Panc1 (cell line): ENCODE measurements at regions not wholly inside any gene's neighbourhood (a gene's known extent, or its start where the extent isn't known, plus 50 kb on each side); places are given as distances from the start of the nearest gene placed in this dataset.

ENCODE experiments used
- ATAC-seq: fragments of 200-7000 bp; cut with Tn5 transposase; 2 replicates; pipeline ENCODE4 v1.9.1; 2020; ENCODE audit warnings: mild to moderate bottlenecking, moderate library complexity
- BruUV-seq: library from RNA; stranded (reverse); fragments of 400-500 nt; replicated peaks from 2 replicates; lab custom pipeline; 2021; lab: Mats Ljungman, UMichigan
- CTCF ChIA-PET: fragments of 300-600 bp; sonication (Branson Sonifier 250); formaldehyde crosslinking; loops from one replicate; lab custom pipeline; 2022; ENCODE audit warnings: antibody characterized with exemption; lab: Charles Lee
- POLR2A ChIA-PET: fragments of 300-600 bp; sonication (Branson Sonifier 250); formaldehyde crosslinking; loops from one replicate; lab custom pipeline; 2022; ENCODE audit warnings: antibody characterized with exemption; lab: Charles Lee
- DNase-seq: peaks from one replicate; pipeline ENCODE4 v3.0.0-alpha.2; 2010; ENCODE audit warnings: low read depth, low spot score
- H3K27ac ChIP-seq: 2 replicates; pipeline ENCODE4 v1.5.1; 2011; ENCODE audit warnings: mild to moderate bottlenecking, low read length, inconsistent platforms
- H3K27me3 ChIP-seq: fragments of 200-500 bp; sonication (Bioruptor generic); 2 replicates; pipeline ENCODE4 v1.6.0; 2014; ENCODE audit warnings: low read length, inconsistent platforms; ENCODE audit not compliant: control insufficient read depth, insufficient read depth
- H3K36me3 ChIP-seq: fragments of 200-500 bp; sonication (Bioruptor generic); 2 replicates; pipeline ENCODE4 v1.5.1; 2014; ENCODE audit warnings: inconsistent platforms, mild to moderate bottlenecking, low read length, moderate library complexity; ENCODE audit not compliant: control insufficient read depth, insufficient read depth
- H3K4me1 ChIP-seq: 2 replicates; pipeline ENCODE4 v1.5.1; 2011; ENCODE audit warnings: inconsistent platforms, mild to moderate bottlenecking, low read length, moderate library complexity; ENCODE audit not compliant: control insufficient read depth, insufficient read depth
- H3K4me3 ChIP-seq, 2 experiments: 2 replicates each; pipeline ENCODE4 v1.5.1; 2011 to 2012; ENCODE audit warnings: low read depth in 2 of 2, low read length in 2 of 2, mild to moderate bottlenecking in 2 of 2, inconsistent platforms in 1 of 2, moderate library complexity in 1 of 2
- H3K9me3 ChIP-seq: fragments of 200-500 bp; sonication (Bioruptor generic); 2 replicates; pipeline ENCODE4 v1.5.1; 2014; ENCODE audit warnings: low read depth, mild to moderate bottlenecking, inconsistent platforms, low read length, moderate library complexity; ENCODE audit not compliant: control insufficient read depth, insufficient read depth
- POLR2AphosphoS5 ChIP-seq: IDR thresholded peaks from 2 replicates; pipeline ENCODE4 v1.6.1; 2012; ENCODE audit warnings: mild to moderate bottlenecking, low read depth, low read length, moderate library complexity
- SIN3A ChIP-seq: IDR thresholded peaks from 2 replicates; pipeline ENCODE4 v1.6.1; 2012; ENCODE audit warnings: low read depth, mild to moderate bottlenecking, low read length, moderate library complexity, borderline replicate concordance; ENCODE audit not compliant: insufficient read depth
- TCF7L2 ChIP-seq: IDR thresholded peaks from 2 replicates; pipeline ENCODE4 v1.6.1; 2011; ENCODE audit warnings: mild to moderate bottlenecking, low read depth, low read length, inconsistent platforms
- in situ Hi-C: cut with HindIII; loops from 2 replicates; pipeline ENCODE4 v1.10.0; 2016; ENCODE audit warnings: low sequenced_read_pairs, low pct_unique_long_range_greater_than_20kb
- intact Hi-C: fragments of 100-400 bp; cut with micrococcal nuclease; formaldehyde crosslinking; loops from one replicate; pipeline ENCODE4 v1.10.0; 2022; ENCODE audit not compliant: unreplicated experiment
- TF ChIP-seq, protein P1 (sequence below): fragments of 450-650 bp; IDR thresholded peaks from 2 replicates; pipeline ENCODE4 v1.5.1; 2017; ENCODE audit warnings: mild to moderate bottlenecking
- TF ChIP-seq, protein P2 (sequence below), 2 experiments: IDR thresholded peaks; 2 replicates each; pipeline ENCODE4 v1.6.1; 2011 to 2012; ENCODE audit warnings: low read depth in 2 of 2, control low read depth in 1 of 2, low read length in 1 of 2, mild to moderate bottlenecking in 1 of 2, moderate library complexity in 1 of 2; ENCODE audit not compliant: insufficient read depth in 1 of 2

DNA sequence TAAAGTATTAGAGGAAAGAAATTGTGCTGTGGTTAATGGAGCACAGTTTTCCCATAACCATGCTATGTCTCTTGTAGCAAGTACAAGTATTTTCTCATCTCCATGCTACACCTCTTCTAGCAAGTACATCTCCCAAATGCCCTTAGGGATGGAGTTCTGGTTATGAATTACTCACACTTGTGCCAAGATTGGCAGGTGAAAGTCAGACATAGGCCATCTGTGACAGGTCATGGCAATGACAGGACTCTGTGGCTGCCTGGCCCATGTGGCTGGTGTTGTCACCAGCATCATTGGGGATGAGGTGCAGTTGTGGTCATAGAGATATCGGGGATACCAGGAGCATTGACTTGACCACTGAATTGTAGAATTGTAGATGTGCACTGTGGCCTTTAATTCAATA lies 310.2 kb downstream of the FAT4 start:
- no TSS peak for BruUV-seq
- POLR2A ChIA-PET, result no interaction called here
- in situ Hi-C loops, result no loop called here
- Histone ChIP-seq H3K4me1 (no peaks in the 10 kb centered on the region), H3K27ac (no peak overlapping the region), H3K9me3 (no peaks in the 10 kb centered on the region), H3K36me3 (no peaks in the 10 kb centered on the region), H3K4me3 (no peak overlapping the region), H3K27me3 (no peaks in the 10 kb centered on the region)
- CTCF ChIA-PET, result no interaction called here
- intact Hi-C loops, result no loop called here
- TF ChIP-seq POLR2AphosphoS5, result no peak
- TF ChIP-seq, protein P1, sequence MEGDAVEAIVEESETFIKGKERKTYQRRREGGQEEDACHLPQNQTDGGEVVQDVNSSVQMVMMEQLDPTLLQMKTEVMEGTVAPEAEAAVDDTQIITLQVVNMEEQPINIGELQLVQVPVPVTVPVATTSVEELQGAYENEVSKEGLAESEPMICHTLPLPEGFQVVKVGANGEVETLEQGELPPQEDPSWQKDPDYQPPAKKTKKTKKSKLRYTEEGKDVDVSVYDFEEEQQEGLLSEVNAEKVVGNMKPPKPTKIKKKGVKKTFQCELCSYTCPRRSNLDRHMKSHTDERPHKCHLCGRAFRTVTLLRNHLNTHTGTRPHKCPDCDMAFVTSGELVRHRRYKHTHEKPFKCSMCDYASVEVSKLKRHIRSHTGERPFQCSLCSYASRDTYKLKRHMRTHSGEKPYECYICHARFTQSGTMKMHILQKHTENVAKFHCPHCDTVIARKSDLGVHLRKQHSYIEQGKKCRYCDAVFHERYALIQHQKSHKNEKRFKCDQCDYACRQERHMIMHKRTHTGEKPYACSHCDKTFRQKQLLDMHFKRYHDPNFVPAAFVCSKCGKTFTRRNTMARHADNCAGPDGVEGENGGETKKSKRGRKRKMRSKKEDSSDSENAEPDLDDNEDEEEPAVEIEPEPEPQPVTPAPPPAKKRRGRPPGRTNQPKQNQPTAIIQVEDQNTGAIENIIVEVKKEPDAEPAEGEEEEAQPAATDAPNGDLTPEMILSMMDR, result no peak
- no peak for TF ChIP-seq SIN3A
- TF ChIP-seq, protein P2, sequence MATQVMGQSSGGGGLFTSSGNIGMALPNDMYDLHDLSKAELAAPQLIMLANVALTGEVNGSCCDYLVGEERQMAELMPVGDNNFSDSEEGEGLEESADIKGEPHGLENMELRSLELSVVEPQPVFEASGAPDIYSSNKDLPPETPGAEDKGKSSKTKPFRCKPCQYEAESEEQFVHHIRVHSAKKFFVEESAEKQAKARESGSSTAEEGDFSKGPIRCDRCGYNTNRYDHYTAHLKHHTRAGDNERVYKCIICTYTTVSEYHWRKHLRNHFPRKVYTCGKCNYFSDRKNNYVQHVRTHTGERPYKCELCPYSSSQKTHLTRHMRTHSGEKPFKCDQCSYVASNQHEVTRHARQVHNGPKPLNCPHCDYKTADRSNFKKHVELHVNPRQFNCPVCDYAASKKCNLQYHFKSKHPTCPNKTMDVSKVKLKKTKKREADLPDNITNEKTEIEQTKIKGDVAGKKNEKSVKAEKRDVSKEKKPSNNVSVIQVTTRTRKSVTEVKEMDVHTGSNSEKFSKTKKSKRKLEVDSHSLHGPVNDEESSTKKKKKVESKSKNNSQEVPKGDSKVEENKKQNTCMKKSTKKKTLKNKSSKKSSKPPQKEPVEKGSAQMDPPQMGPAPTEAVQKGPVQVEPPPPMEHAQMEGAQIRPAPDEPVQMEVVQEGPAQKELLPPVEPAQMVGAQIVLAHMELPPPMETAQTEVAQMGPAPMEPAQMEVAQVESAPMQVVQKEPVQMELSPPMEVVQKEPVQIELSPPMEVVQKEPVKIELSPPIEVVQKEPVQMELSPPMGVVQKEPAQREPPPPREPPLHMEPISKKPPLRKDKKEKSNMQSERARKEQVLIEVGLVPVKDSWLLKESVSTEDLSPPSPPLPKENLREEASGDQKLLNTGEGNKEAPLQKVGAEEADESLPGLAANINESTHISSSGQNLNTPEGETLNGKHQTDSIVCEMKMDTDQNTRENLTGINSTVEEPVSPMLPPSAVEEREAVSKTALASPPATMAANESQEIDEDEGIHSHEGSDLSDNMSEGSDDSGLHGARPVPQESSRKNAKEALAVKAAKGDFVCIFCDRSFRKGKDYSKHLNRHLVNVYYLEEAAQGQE (IDR thresholded peaks at IDR 0.05; ENCODE audit: insufficient read depth in 1 of 2, low read depth in 2 of 2, low read length in 1 of 2), result no peak
- TF ChIP-seq TCF7L2, result no peak
- no peak for DNase-seq
- ATAC-seq, result no peak

DNA sequence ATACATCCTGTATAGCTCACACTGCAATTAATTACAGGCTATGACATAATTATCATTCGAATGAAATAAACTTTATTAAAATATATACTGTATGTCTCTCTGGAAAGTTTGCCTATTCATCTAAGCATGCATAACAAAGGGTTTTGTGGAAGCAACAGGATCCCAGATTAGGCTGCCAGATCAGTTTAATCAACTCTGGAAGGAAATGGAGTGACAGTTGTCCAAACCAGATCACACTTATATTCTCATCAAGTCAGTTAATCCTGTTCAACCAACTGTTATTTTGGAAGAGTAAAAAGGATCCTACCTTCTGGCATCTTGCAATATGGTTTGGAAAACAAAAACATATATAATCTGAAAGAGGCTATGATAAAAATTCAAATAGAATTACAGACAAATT lies 312.2 kb downstream of the FAT4 start:
- ATAC-seq, result no peak
- CTCF ChIA-PET, result no interaction called here
- Histone ChIP-seq H3K27me3 (no peaks in the 10 kb centered on the region), H3K9me3 (no peaks in the 10 kb centered on the region), H3K4me3 (no peak overlapping the region), H3K36me3 (no peaks in the 10 kb centered on the region), H3K27ac (no peak overlapping the region), H3K4me1 (no peaks in the 10 kb centered on the region)
- intact Hi-C loops, result no loop called here
- TF ChIP-seq POLR2AphosphoS5 (no peak), SIN3A (no peak), TCF7L2 (no peak)
- TF ChIP-seq, protein P2 (IDR thresholded peaks at IDR 0.05; ENCODE audit: insufficient read depth in 1 of 2, low read depth in 2 of 2, low read length in 1 of 2), result no peak
- BruUV-seq, result no TSS peak
- POLR2A ChIA-PET, result interaction anchor here (0.5 kb wide), 1 partner anchor 88 kb away, joined by 8 read pairs; no protein-coding TSS in a partner anchor
- in situ Hi-C loops, result no loop called here
- DNase-seq, result no peak
